Panc1 (cell line): ENCODE measurements at regions not wholly inside any gene's neighbourhood (a gene's known extent, or its start where the extent isn't known, plus 50 kb on each side); places are given as distances from the start of the nearest gene placed in this dataset.

Experiments
- ATAC-seq: fragments of 200-7000 bp; cut with Tn5 transposase; 2 replicates; pipeline ENCODE4 v1.9.1; 2020; ENCODE audit warnings: mild to moderate bottlenecking, moderate library complexity
- BruUV-seq: library from RNA; stranded (reverse); fragments of 400-500 nt; replicated peaks from 2 replicates; lab custom pipeline; 2021; lab: Mats Ljungman, UMichigan
- CTCF ChIA-PET: fragments of 300-600 bp; sonication (Branson Sonifier 250); formaldehyde crosslinking; loops from one replicate; lab custom pipeline; 2022; ENCODE audit warnings: antibody characterized with exemption; lab: Charles Lee
- POLR2A ChIA-PET: fragments of 300-600 bp; sonication (Branson Sonifier 250); formaldehyde crosslinking; loops from one replicate; lab custom pipeline; 2022; ENCODE audit warnings: antibody characterized with exemption; lab: Charles Lee
- DNase-seq: peaks from one replicate; pipeline ENCODE4 v3.0.0-alpha.2; 2010; ENCODE audit warnings: low read depth, low spot score
- H3K27ac ChIP-seq: 2 replicates; pipeline ENCODE4 v1.5.1; 2011; ENCODE audit warnings: mild to moderate bottlenecking, low read length, inconsistent platforms
- H3K27me3 ChIP-seq: fragments of 200-500 bp; sonication (Bioruptor generic); 2 replicates; pipeline ENCODE4 v1.6.0; 2014; ENCODE audit warnings: low read length, inconsistent platforms; ENCODE audit not compliant: control insufficient read depth, insufficient read depth
- H3K36me3 ChIP-seq: fragments of 200-500 bp; sonication (Bioruptor generic); 2 replicates; pipeline ENCODE4 v1.5.1; 2014; ENCODE audit warnings: inconsistent platforms, mild to moderate bottlenecking, low read length, moderate library complexity; ENCODE audit not compliant: control insufficient read depth, insufficient read depth
- H3K4me1 ChIP-seq: 2 replicates; pipeline ENCODE4 v1.5.1; 2011; ENCODE audit warnings: inconsistent platforms, mild to moderate bottlenecking, low read length, moderate library complexity; ENCODE audit not compliant: control insufficient read depth, insufficient read depth
- H3K4me3 ChIP-seq, 2 experiments: 2 replicates each; pipeline ENCODE4 v1.5.1; 2011 to 2012; ENCODE audit warnings: low read depth in 2 of 2, low read length in 2 of 2, mild to moderate bottlenecking in 2 of 2, inconsistent platforms in 1 of 2, moderate library complexity in 1 of 2
- H3K9me3 ChIP-seq: fragments of 200-500 bp; sonication (Bioruptor generic); 2 replicates; pipeline ENCODE4 v1.5.1; 2014; ENCODE audit warnings: low read depth, mild to moderate bottlenecking, inconsistent platforms, low read length, moderate library complexity; ENCODE audit not compliant: control insufficient read depth, insufficient read depth
- CTCF ChIP-seq: fragments of 450-650 bp; IDR thresholded peaks from 2 replicates; pipeline ENCODE4 v1.5.1; 2017; ENCODE audit warnings: mild to moderate bottlenecking
- POLR2AphosphoS5 ChIP-seq: IDR thresholded peaks from 2 replicates; pipeline ENCODE4 v1.6.1; 2012; ENCODE audit warnings: mild to moderate bottlenecking, low read depth, low read length, moderate library complexity
- REST ChIP-seq, 2 experiments: IDR thresholded peaks; 2 replicates each; pipeline ENCODE4 v1.6.1; 2011 to 2012; ENCODE audit warnings: low read depth in 2 of 2, control low read depth in 1 of 2, low read length in 1 of 2, mild to moderate bottlenecking in 1 of 2, moderate library complexity in 1 of 2; ENCODE audit not compliant: insufficient read depth in 1 of 2
- SIN3A ChIP-seq: IDR thresholded peaks from 2 replicates; pipeline ENCODE4 v1.6.1; 2012; ENCODE audit warnings: low read depth, mild to moderate bottlenecking, low read length, moderate library complexity, borderline replicate concordance; ENCODE audit not compliant: insufficient read depth
- TCF7L2 ChIP-seq: IDR thresholded peaks from 2 replicates; pipeline ENCODE4 v1.6.1; 2011; ENCODE audit warnings: mild to moderate bottlenecking, low read depth, low read length, inconsistent platforms
- in situ Hi-C: cut with HindIII; loops from 2 replicates; pipeline ENCODE4 v1.10.0; 2016; ENCODE audit warnings: low sequenced_read_pairs, low pct_unique_long_range_greater_than_20kb
- intact Hi-C: fragments of 100-400 bp; cut with micrococcal nuclease; formaldehyde crosslinking; loops from one replicate; pipeline ENCODE4 v1.10.0; 2022; ENCODE audit not compliant: unreplicated experiment

GRCh38 chr12:132437943-132438700 is 51.8 kb upstream of the FBRSL1 start:
- intact Hi-C loops (no loop called here), in situ Hi-C loops (no loop called here)
- no peak for DNase-seq
- Histone ChIP-seq H3K27ac (no peak overlapping the region), H3K9me3 (no peaks in the 10 kb centered on the region), H3K4me1 (peaks cover 3% of the 10 kb centered on the region; the same call in 1 of the 2 replicates), H3K36me3 (no peaks in the 10 kb centered on the region), H3K27me3 (0 out of 2 replicates have a peak, but pooled peaks cover 2% of the 10 kb centered on the region), H3K4me3 (no peak overlapping the region)
- no TSS peak for BruUV-seq
- no peak for TF ChIP-seq TCF7L2
- no peak for TF ChIP-seq SIN3A
- no peak for TF ChIP-seq POLR2AphosphoS5
- TF ChIP-seq CTCF: no peak
- no peak for TF ChIP-seq REST (IDR thresholded peaks at IDR 0.05; ENCODE audit: insufficient read depth in 1 of 2, low read depth in 2 of 2, low read length in 1 of 2)
- ChIA-PET POLR2A (no interaction called here), CTCF (no interaction called here)
- ATAC-seq: peak; percentile 39; the same call in 1 of the 2 replicates

- in situ Hi-C loops: no loop called here
- DNase-seq: no peak
- CTCF ChIA-PET: no interaction called here
- TF ChIP-seq REST (IDR thresholded peaks at IDR 0.05; ENCODE audit: insufficient read depth in 1 of 2, low read depth in 2 of 2, low read length in 1 of 2): no peak
- TF ChIP-seq POLR2AphosphoS5: no peak
- no peak for TF ChIP-seq CTCF
- TF ChIP-seq TCF7L2: no peak
- TF ChIP-seq SIN3A: no peak
- POLR2A ChIA-PET: no interaction called here
- H3K4me3 ChIP-seq: no peak overlapping the region
- H3K9me3 ChIP-seq: no peaks in the 10 kb centered on the region
- intact Hi-C loops: no loop called here
- 0 out of 2 replicates have a peak, but pooled peaks cover 2% of the 10 kb centered on the region for H3K27me3 ChIP-seq
- no peaks in the 10 kb centered on the region for H3K36me3 ChIP-seq
- peaks cover 3% of the 10 kb centered on the region; the same call in 1 of the 2 replicates for H3K4me1 ChIP-seq
- BruUV-seq: no TSS peak
- H3K27ac ChIP-seq: no peak overlapping the region
- ATAC-seq: peak; percentile 48; the same call in 1 of the 2 replicates
Observed at GRCh38 chr12:132437252-132437932, 52.6 kb upstream of the FBRSL1 start.
